Adipocyte (in vitro differentiated cells): ENCODE measurements at regions not wholly inside any gene's neighbourhood (a gene's known extent, or its start where the extent isn't known, plus 50 kb on each side); places are given as distances from the start of the nearest gene placed in this dataset.

Experiments
- DNase-seq: peaks from one replicate; pipeline ENCODE4 v3.0.0-alpha.2; 2015; ENCODE audit warnings: low read depth
- H3K27me3 ChIP-seq: replicated peaks from 2 replicates; pipeline ENCODE4 v1.7.0; 2013; ENCODE audit warnings: mild to moderate bottlenecking, low read length, moderate library complexity; ENCODE audit not compliant: control insufficient read depth, insufficient read depth
- H3K36me3 ChIP-seq: 2 replicates; pipeline ENCODE4 v1.7.0; 2013; ENCODE audit warnings: low read length, mild to moderate bottlenecking, moderate library complexity; ENCODE audit not compliant: control insufficient read depth, insufficient read depth, severe bottlenecking
- H3K4me1 ChIP-seq: 2 replicates; pipeline ENCODE4 v1.7.0; 2013; ENCODE audit warnings: mild to moderate bottlenecking, low read length, moderate library complexity; ENCODE audit not compliant: control insufficient read depth, insufficient read depth
- H3K4me3 ChIP-seq: 2 replicates; pipeline ENCODE4 v1.7.0; 2013; ENCODE audit warnings: mild to moderate bottlenecking, low read length, moderate library complexity
- H3K9ac ChIP-seq: 2 replicates; pipeline ENCODE4 v1.7.0; 2013; ENCODE audit warnings: mild to moderate bottlenecking, low read length, moderate library complexity
- H3K9me3 ChIP-seq: 2 replicates; pipeline ENCODE4 v1.7.0; 2013; ENCODE audit warnings: mild to moderate bottlenecking, low read length, moderate library complexity; ENCODE audit not compliant: control insufficient read depth

GRCh38 chr4:57274082-57274481 lies 163.9 kb upstream of the IGFBP7 start:
- Histone ChIP-seq H3K36me3 (no peaks in the 10 kb centered on the region), H3K4me3 (no peak overlapping the region), H3K27me3 (peaks cover 14% of the 10 kb centered on the region), H3K4me1 (peaks cover 9% of the 10 kb centered on the region), H3K9ac (no peak overlapping the region), H3K9me3 (no peaks in the 10 kb centered on the region)
- no peak for DNase-seq

GRCh38 chr4:57270346-57270745 lies 160.2 kb upstream of the IGFBP7 start:
- H3K4me3 ChIP-seq: no peak overlapping the region
- H3K4me1 ChIP-seq: peaks cover 9% of the 10 kb centered on the region
- peaks cover 11% of the 10 kb centered on the region for H3K27me3 ChIP-seq
- H3K36me3 ChIP-seq: no peaks in the 10 kb centered on the region
- H3K9me3 ChIP-seq: no peaks in the 10 kb centered on the region
- H3K9ac ChIP-seq: no peak overlapping the region
- no peak for DNase-seq

DNA sequence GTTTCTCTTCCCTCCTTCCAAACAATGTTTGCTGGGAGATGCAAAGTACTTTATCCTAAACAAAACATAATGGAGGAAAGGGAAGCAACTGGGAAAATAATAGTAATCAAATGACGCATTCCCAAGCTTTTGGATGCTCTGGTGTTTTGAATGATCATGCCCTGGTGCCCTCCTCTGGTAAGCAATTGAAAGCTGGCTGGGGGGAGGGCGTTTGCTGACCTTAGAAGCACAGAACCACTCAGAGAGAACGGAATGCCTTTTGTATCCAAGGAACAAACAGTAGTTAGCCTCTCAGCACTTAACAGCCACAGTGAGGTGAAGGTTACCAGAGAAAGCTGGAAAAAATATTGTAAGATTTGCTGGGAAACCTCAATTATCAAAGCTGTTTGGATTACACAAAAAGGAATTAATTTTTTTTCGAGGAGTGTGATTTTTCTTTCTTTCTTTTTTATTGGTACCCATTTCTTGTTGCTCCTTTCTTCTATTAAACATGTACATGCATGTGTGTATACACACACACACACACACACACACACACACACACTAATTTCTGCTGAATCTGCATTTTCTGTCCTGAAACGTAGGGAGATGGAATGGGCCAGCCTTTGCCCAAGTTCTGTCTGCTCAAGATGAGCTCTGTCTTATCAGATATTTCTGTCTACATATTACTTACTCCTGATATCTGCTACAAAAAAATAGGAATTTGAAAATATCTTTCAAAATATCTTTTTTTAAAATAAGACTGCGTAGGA lies 155.8 kb upstream of the IGFBP7 start:
- Histone ChIP-seq H3K4me1 (peaks cover 9% of the 10 kb centered on the region), H3K4me3 (no peak overlapping the region), H3K9me3 (no peaks in the 10 kb centered on the region), H3K36me3 (no peaks in the 10 kb centered on the region), H3K27me3 (peaks cover 30% of the 10 kb centered on the region), H3K9ac (no peak overlapping the region)
- no peak for DNase-seq

DNA sequence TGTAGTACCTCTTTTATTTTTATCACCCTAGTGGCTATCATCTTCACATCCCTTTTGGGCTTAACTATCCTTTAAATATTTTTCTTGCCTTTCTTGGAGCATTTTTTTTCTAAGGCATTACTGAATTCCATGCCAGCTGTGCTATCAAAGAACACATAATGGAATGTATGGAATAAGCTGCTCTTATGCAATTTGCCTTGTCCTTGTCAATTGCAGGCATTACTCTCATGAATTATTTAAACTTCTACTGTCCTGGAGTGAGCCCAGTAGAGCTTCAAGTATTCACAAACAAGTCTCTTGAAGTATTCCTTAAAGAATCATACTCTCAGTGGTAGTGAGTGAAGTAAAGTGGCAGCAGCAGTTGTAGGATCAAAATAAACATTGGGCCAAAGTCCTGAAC lies 144.6 kb upstream of the IGFBP7 start:
- H3K9ac ChIP-seq: no peak overlapping the region
- H3K9me3 ChIP-seq: peaks cover 6% of the 10 kb centered on the region
- no peak for DNase-seq
- no peak overlapping the region for H3K4me3 ChIP-seq
- H3K4me1 ChIP-seq: no peaks in the 10 kb centered on the region
- no peaks in the 10 kb centered on the region for H3K36me3 ChIP-seq
- no peaks in the 10 kb centered on the region for H3K27me3 ChIP-seq

- peak; percentile 31 for DNase-seq
- Histone ChIP-seq H3K36me3 (no peaks in the 10 kb centered on the region), H3K4me3 (no peak overlapping the region), H3K4me1 (peaks cover 3% of the 10 kb centered on the region), H3K9ac (no peak overlapping the region), H3K27me3 (peaks cover 6% of the 10 kb centered on the region), H3K9me3 (no peaks in the 10 kb centered on the region)
Observed at GRCh38 chr4:57249083-57249482, 138.9 kb upstream of the IGFBP7 start.

DNA sequence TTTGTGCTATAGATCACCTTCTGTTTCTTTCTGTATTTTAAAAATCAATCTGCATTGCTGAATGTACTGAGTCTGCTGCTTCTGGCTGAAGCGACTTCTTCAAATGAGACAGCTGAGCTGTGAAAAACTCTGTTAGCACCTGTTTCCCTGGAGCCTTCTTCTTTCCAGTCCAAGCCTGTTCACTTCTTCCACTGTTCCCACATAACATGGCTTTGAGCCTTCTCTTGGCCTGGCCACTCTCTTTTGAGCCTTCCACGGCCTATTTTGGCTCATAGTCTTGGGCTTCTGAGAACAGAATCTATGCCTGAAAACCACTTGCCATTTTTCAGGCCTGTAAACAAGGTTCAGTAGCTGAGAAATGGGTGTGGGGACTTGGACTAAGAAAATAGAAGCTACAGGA lies 132.9 kb upstream of the IGFBP7 start:
- no peaks in the 10 kb centered on the region for H3K9me3 ChIP-seq
- H3K4me1 ChIP-seq: no peaks in the 10 kb centered on the region
- no peak overlapping the region for H3K4me3 ChIP-seq
- H3K9ac ChIP-seq: no peak overlapping the region
- DNase-seq: no peak
- H3K36me3 ChIP-seq: no peaks in the 10 kb centered on the region
- H3K27me3 ChIP-seq: peaks cover 16% of the 10 kb centered on the region

DNA sequence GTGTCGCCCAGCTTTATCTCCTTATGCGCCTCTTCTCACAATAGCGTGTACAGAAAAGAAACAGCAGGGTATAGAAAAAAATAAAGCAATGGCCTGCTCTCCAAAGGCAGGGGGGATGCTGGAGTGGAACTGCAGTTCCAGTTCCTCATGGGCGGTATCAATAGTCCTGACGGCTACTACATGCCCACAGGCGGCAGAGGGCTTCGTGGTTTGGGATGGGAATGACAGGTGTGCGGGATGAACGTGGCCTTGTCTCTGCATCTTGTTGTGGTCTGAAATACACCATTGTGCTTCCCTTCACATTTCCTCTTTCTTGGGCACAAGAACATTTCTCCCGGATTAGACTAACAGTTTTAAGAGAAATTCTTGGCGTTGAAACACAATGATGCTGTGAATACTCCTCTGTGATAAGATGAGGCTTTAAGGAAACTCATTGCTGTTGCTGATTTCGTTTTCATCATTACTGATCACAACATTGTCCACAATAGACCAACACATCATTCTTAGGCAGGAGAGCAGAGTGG lies 124.1 kb upstream of the IGFBP7 start:
- Histone ChIP-seq H3K4me3 (no peak overlapping the region), H3K36me3 (no peaks in the 10 kb centered on the region), H3K4me1 (peaks cover 18% of the 10 kb centered on the region), H3K9me3 (no peaks in the 10 kb centered on the region), H3K9ac (no peak overlapping the region), H3K27me3 (peaks cover 7% of the 10 kb centered on the region)
- DNase-seq: no peak

DNA sequence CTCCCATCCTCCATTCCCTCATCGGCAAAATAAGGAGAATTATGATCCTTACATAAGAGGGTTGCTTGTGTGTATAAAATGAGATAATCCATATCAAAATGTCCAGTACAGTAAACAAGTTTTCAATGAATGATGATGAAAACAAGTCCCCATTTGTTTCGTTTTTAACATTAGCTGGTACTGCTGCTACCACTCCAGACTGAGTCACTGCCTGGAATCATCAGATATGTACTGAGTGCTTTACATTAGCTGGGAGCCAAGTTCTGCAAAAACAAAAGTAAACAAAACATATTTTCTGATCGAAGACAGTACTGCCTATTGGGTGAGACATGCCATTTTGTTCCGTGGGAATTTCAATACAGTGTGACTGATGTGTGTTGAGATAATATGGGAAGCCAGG lies 123.2 kb upstream of the IGFBP7 start:
- Histone ChIP-seq H3K9me3 (no peaks in the 10 kb centered on the region), H3K9ac (no peak overlapping the region), H3K4me3 (peak overlapping the region; percentile 52), H3K4me1 (peaks cover 18% of the 10 kb centered on the region), H3K36me3 (no peaks in the 10 kb centered on the region), H3K27me3 (peaks cover 7% of the 10 kb centered on the region)
- DNase-seq: peak; percentile 75

- peak; percentile 21 for DNase-seq
- H3K4me3 ChIP-seq: no peak overlapping the region
- H3K27me3 ChIP-seq: no peaks in the 10 kb centered on the region
- H3K36me3 ChIP-seq: no peaks in the 10 kb centered on the region
- H3K4me1 ChIP-seq: peaks cover 18% of the 10 kb centered on the region
- no peaks in the 10 kb centered on the region for H3K9me3 ChIP-seq
- no peak overlapping the region for H3K9ac ChIP-seq
Observed at GRCh38 chr4:57231781-57232180, 121.6 kb upstream of the IGFBP7 start.

- Histone ChIP-seq H3K9me3 (no peaks in the 10 kb centered on the region), H3K4me3 (no peak overlapping the region), H3K9ac (no peak overlapping the region), H3K4me1 (no peaks in the 10 kb centered on the region), H3K36me3 (no peaks in the 10 kb centered on the region), H3K27me3 (no peaks in the 10 kb centered on the region)
- DNase-seq: no peak
Observed at GRCh38 chr4:57220734-57221133, 110.5 kb upstream of the IGFBP7 start.

DNA sequence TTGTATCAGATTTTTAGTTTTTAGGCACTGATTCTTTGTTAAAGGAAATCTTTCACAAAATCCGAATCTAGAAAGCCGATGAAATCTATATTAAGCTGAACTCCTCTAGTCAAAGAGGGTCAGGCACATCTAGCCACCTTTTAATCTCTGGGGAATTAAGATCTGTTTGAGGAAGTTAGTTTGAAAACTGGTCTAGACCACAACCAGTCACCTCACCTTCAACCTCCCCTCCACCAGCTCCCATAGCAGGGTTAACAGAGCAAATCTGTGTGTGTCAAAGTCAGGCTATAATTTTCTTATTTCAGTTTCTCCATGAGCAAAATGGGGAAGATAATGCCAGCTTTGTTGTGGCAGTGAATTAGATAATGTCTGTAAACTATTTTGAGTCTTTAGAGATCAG lies 110.0 kb upstream of the IGFBP7 start:
- no peaks in the 10 kb centered on the region for H3K9me3 ChIP-seq
- H3K27me3 ChIP-seq: no peaks in the 10 kb centered on the region
- no peaks in the 10 kb centered on the region for H3K36me3 ChIP-seq
- H3K4me1 ChIP-seq: no peaks in the 10 kb centered on the region
- H3K9ac ChIP-seq: no peak overlapping the region
- H3K4me3 ChIP-seq: no peak overlapping the region
- no peak for DNase-seq

DNA sequence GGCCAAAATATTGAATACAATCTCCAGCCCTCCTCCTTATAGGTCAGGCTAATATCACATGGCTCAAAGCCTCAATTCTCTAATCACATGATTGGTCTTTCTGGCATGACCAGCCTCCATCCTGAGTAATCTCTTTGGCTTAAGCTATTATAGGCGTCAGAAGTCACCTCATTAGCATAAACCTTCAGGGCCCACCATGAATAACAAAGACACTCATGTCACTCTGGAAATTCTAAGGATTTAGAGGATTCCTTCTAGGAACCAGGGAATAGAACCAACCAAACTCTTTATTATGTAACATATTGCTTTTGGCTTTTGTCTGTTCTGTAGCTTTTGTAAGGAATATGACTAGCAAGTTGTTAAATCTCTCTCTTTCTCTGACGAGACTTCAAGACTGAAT lies 109.2 kb upstream of the IGFBP7 start:
- no peak for DNase-seq

More for the DNA sequence above, 109.2 kb upstream of the IGFBP7 start:
- Histone ChIP-seq H3K4me3 (no peak overlapping the region), H3K4me1 (no peaks in the 10 kb centered on the region), H3K9me3 (no peaks in the 10 kb centered on the region), H3K36me3 (no peaks in the 10 kb centered on the region), H3K27me3 (no peaks in the 10 kb centered on the region), H3K9ac (no peak overlapping the region)
